ENCODE measurements at regions not wholly inside any gene's neighbourhood (a gene's known extent, or its start where the extent isn't known, plus 50 kb on each side); places are given as distances from the start of the nearest gene placed in this dataset.

- no peak for DNase-seq
- H3K36me3 Mint-ChIP-seq (ENCODE audit: unreplicated experiment), result no peaks in the 10 kb centered on the region
- no peaks in the 10 kb centered on the region for H3K27me3 Mint-ChIP-seq (ENCODE audit: unreplicated experiment)
- no peak overlapping the region for H3K27ac Mint-ChIP-seq (ENCODE audit: unreplicated experiment)
- H3K4me1 Mint-ChIP-seq (ENCODE audit: low read depth, unreplicated experiment), result peaks cover 9% of the 10 kb centered on the region
- peaks cover 2% of the 10 kb centered on the region for H3K9me3 Mint-ChIP-seq (ENCODE audit: unreplicated experiment)
- no peak for TF ChIP-seq CTCF (IDR thresholded peaks at IDR 0.05; ENCODE audit: partially characterized antibody, unreplicated experiment)
- no peak overlapping the region for H3K4me3 Mint-ChIP-seq (ENCODE audit: unreplicated experiment)
These were observed 196.0 kb upstream of the GPR12 start for GRCh38 chr13:26956522-26957142.

- DNase-seq, result no peak
- peaks cover 4% of the 10 kb centered on the region for H3K27me3 Mint-ChIP-seq (ENCODE audit: unreplicated experiment)
- H3K36me3 Mint-ChIP-seq (ENCODE audit: unreplicated experiment), result no peaks in the 10 kb centered on the region
- TF ChIP-seq CTCF (IDR thresholded peaks at IDR 0.05; ENCODE audit: partially characterized antibody, unreplicated experiment), result no peak
- no peak overlapping the region for H3K27ac Mint-ChIP-seq (ENCODE audit: unreplicated experiment)
- H3K4me3 Mint-ChIP-seq (ENCODE audit: unreplicated experiment), result no peak overlapping the region
- peaks cover 10% of the 10 kb centered on the region for H3K4me1 Mint-ChIP-seq (ENCODE audit: low read depth, unreplicated experiment)
- no peaks in the 10 kb centered on the region for H3K9me3 Mint-ChIP-seq (ENCODE audit: unreplicated experiment)
These were observed 194.4 kb upstream of the GPR12 start for GRCh38 chr13:26954976-26955375.

GRCh38 chr13:26953291-26953690 is 192.7 kb upstream of the GPR12 start:
- peaks cover 4% of the 10 kb centered on the region for H3K27me3 Mint-ChIP-seq (ENCODE audit: unreplicated experiment)
- TF ChIP-seq CTCF (IDR thresholded peaks at IDR 0.05; ENCODE audit: partially characterized antibody, unreplicated experiment), result no peak
- no peaks in the 10 kb centered on the region for H3K9me3 Mint-ChIP-seq (ENCODE audit: unreplicated experiment)
- H3K36me3 Mint-ChIP-seq (ENCODE audit: unreplicated experiment), result no peaks in the 10 kb centered on the region
- no peak overlapping the region for H3K4me3 Mint-ChIP-seq (ENCODE audit: unreplicated experiment)
- H3K4me1 Mint-ChIP-seq (ENCODE audit: low read depth, unreplicated experiment), result peaks cover 12% of the 10 kb centered on the region
- no peak for DNase-seq
- no peak overlapping the region for H3K27ac Mint-ChIP-seq (ENCODE audit: unreplicated experiment)

GRCh38 chr13:26952551-26953143 is 192.1 kb upstream of the GPR12 start:
- no peak overlapping the region for H3K4me3 Mint-ChIP-seq (ENCODE audit: unreplicated experiment)
- H3K27me3 Mint-ChIP-seq (ENCODE audit: unreplicated experiment), result peaks cover 4% of the 10 kb centered on the region
- no peaks in the 10 kb centered on the region for H3K36me3 Mint-ChIP-seq (ENCODE audit: unreplicated experiment)
- peaks cover 1% of the 10 kb centered on the region for H3K9me3 Mint-ChIP-seq (ENCODE audit: unreplicated experiment)
- no peak for DNase-seq
- TF ChIP-seq CTCF (IDR thresholded peaks at IDR 0.05; ENCODE audit: partially characterized antibody, unreplicated experiment), result no peak
- no peak overlapping the region for H3K27ac Mint-ChIP-seq (ENCODE audit: unreplicated experiment)
- peaks cover 12% of the 10 kb centered on the region for H3K4me1 Mint-ChIP-seq (ENCODE audit: low read depth, unreplicated experiment)

GRCh38 chr13:26951581-26952177 is 191.1 kb upstream of the GPR12 start:
- Mint-ChIP-seq H3K36me3 (ENCODE audit: unreplicated experiment) (no peaks in the 10 kb centered on the region), H3K4me3 (ENCODE audit: unreplicated experiment) (no peak overlapping the region), H3K9me3 (ENCODE audit: unreplicated experiment) (peaks cover 2% of the 10 kb centered on the region), H3K4me1 (ENCODE audit: low read depth, unreplicated experiment) (peaks cover 7% of the 10 kb centered on the region), H3K27ac (ENCODE audit: unreplicated experiment) (no peak overlapping the region), H3K27me3 (ENCODE audit: unreplicated experiment) (peaks cover 4% of the 10 kb centered on the region)
- TF ChIP-seq CTCF (IDR thresholded peaks at IDR 0.05; ENCODE audit: partially characterized antibody, unreplicated experiment), result no peak
- no peak for DNase-seq
